Uterus (tissue), 3 donors: ENCODE measurements at regions not wholly inside any gene's neighbourhood (a gene's known extent, or its start where the extent isn't known, plus 50 kb on each side); places are given as distances from the start of the nearest gene placed in this dataset.
"Not testable (repeated sequence)": the region's sequence is repeated elsewhere in the genome, so short reads cannot be mapped to it uniquely, and the experiment has no call there.

Experiments
- DNase-seq, 2 donors: peaks; one replicate each; pipeline ENCODE4 v3.0.0-alpha.2; 2019 to 2020
- H3K27ac ChIP-seq, 2 donors: fragments of 200-600 bp; sonication (generic); 1 replicate in 1 of 2; 2 replicates in 1 of 2; pipeline ENCODE4 v1.5.1; 2016 to 2018
- H3K27me3 ChIP-seq, 2 donors: fragments of 200-600 bp; sonication (generic); one replicate each; pipeline ENCODE4 v1.5.1; 2018 to 2019; ENCODE audit warnings: control low read depth in 1 of 2
- H3K36me3 ChIP-seq, 2 donors: fragments of 200-600 bp; sonication (generic); one replicate each; pipeline ENCODE4 v1.5.1; 2019; ENCODE audit warnings: control low read depth in 1 of 2
- H3K4me1 ChIP-seq, 2 donors: fragments of 200-600 bp; sonication (generic); one replicate each; pipeline ENCODE4 v1.5.1; 2018 to 2019; ENCODE audit warnings: control low read depth in 1 of 2
- H3K4me3 ChIP-seq, 2 donors: fragments of 200-600 bp; sonication (generic); 1 replicate in 1 of 2; 2 replicates in 1 of 2; pipeline ENCODE4 v1.5.1; 2018 to 2019; ENCODE audit warnings: mild to moderate bottlenecking in 1 of 2
- H3K9me3 ChIP-seq, 2 donors: fragments of 200-600 bp; sonication (generic); one replicate each; pipeline ENCODE4 v1.5.1; 2019; ENCODE audit warnings: control low read depth in 1 of 2
- POLR2A ChIP-seq, 2 donors: fragments of 450-650 bp; IDR thresholded peaks; one replicate each; pipeline ENCODE4 v1.6.1; 2016; ENCODE audit warnings: antibody characterized with exemption in 2 of 2, mild to moderate bottlenecking in 1 of 2, moderate library complexity in 1 of 2
- intact Hi-C: fragments of 100-400 bp; cut with DNase I; formaldehyde crosslinking; loops from one replicate; pipeline ENCODE4 v1.15.1; 2023; ENCODE audit warnings: low total_unique reads
- TF ChIP-seq, protein P1 (sequence below), 4 experiments: fragments of 200-600 bp in 2 of 4; fragments of 450-650 bp in 2 of 4; sonication (generic) in 2 of 4; IDR thresholded peaks; one replicate each; pipeline ENCODE4 v1.5.1; 2016 to 2019; ENCODE audit warnings: antibody characterized with exemption in 4 of 4, mild to moderate bottlenecking in 2 of 4, moderate library complexity in 1 of 4
- donor health status: DM: yes; HTN: yes; CAD: no.

DNA sequence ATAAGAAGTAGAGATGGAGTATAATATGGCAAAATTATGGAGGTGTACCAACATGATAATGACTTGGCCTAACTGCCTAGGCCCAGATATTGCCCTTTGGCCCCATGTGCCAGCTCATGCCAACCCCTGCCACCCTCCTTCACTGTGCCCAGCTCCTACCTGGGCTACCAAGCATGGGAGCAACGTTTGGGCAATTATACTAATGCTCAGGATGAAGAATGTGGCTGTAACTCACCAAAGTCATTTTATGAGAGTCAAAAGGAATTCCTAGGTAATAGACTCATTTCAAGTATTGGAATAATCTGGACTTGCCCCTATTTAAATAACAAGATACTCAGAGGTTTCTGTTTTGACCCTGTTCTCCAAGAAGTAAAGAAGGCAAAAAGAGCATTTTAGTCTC lies 240.2 kb upstream of the IL12A start:
- Histone ChIP-seq H3K4me1 (no peaks in the 10 kb centered on the region), H3K9me3 (no peaks in the 10 kb centered on the region), H3K27ac (no peak overlapping the region), H3K27me3 (no peaks in the 10 kb centered on the region), H3K36me3 (no peaks in the 10 kb centered on the region), H3K4me3 (no peak overlapping the region)
- DNase-seq = no peak
- intact Hi-C loops = no loop called here
- TF ChIP-seq, protein P1, sequence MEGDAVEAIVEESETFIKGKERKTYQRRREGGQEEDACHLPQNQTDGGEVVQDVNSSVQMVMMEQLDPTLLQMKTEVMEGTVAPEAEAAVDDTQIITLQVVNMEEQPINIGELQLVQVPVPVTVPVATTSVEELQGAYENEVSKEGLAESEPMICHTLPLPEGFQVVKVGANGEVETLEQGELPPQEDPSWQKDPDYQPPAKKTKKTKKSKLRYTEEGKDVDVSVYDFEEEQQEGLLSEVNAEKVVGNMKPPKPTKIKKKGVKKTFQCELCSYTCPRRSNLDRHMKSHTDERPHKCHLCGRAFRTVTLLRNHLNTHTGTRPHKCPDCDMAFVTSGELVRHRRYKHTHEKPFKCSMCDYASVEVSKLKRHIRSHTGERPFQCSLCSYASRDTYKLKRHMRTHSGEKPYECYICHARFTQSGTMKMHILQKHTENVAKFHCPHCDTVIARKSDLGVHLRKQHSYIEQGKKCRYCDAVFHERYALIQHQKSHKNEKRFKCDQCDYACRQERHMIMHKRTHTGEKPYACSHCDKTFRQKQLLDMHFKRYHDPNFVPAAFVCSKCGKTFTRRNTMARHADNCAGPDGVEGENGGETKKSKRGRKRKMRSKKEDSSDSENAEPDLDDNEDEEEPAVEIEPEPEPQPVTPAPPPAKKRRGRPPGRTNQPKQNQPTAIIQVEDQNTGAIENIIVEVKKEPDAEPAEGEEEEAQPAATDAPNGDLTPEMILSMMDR (IDR thresholded peaks at IDR 0.05) = no peak
- no peak for TF ChIP-seq POLR2A (IDR thresholded peaks at IDR 0.05)

DNA sequence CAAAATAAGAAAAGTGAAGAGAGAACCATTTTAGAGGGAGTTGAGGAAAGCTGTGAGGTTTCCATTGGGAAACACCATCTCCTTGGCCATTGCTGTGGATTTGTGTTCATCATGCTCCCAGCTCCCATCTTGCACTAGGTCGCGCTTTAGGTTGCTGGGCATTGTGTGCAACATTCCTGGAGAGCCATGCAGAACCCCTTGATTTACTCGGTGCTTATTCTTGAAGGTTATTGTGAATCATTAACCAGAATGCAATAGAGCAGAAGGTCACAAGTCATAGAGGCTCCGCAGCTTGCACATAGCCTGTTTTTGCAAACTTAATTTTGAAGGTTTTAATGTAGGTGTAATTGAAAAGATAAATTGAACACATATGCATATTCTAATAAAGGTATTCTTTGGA lies 239.2 kb upstream of the IL12A start:
- no peak for TF ChIP-seq POLR2A (IDR thresholded peaks at IDR 0.05)
- TF ChIP-seq, protein P1 (IDR thresholded peaks at IDR 0.05) = no peak
- intact Hi-C loops = no loop called here
- H3K27ac ChIP-seq = no peak overlapping the region
- H3K4me3 ChIP-seq = no peak overlapping the region
- no peaks in the 10 kb centered on the region for H3K9me3 ChIP-seq
- H3K27me3 ChIP-seq = no peaks in the 10 kb centered on the region
- no peak for DNase-seq
- no peaks in the 10 kb centered on the region for H3K36me3 ChIP-seq
- H3K4me1 ChIP-seq = no peaks in the 10 kb centered on the region

GRCh38 chr3:159751146-159751545 lies 237.5 kb upstream of the IL12A start:
- Histone ChIP-seq H3K9me3 (no peaks in the 10 kb centered on the region), H3K27ac (no peak overlapping the region), H3K36me3 (no peaks in the 10 kb centered on the region), H3K27me3 (no peaks in the 10 kb centered on the region), H3K4me1 (no peaks in the 10 kb centered on the region), H3K4me3 (no peak overlapping the region)
- intact Hi-C loops = no loop called here
- TF ChIP-seq POLR2A (IDR thresholded peaks at IDR 0.05) = no peak
- TF ChIP-seq, protein P1 (IDR thresholded peaks at IDR 0.05) = no peak
- no peak for DNase-seq

DNA sequence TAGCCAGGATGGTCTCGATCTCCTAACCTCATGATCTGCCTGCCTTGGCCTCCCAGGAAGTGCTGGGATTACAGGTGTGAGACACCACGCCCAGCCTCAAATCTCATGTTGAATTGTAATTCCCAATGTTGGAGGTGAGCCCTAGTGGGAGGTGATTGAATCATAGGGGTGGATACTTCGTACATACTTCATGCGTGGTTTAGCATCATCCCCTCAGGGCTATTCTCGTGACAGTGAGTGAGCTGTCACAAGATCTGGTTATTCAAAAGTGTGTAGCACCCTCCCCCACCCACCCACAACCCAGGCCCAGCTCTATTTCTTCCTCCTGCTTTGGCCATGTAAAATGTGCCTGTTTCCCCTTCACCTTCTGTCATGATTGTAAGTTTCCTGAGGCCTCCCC lies 236.9 kb upstream of the IL12A start:
- no peak for DNase-seq
- no peak for TF ChIP-seq POLR2A (IDR thresholded peaks at IDR 0.05)
- TF ChIP-seq, protein P1 (IDR thresholded peaks at IDR 0.05) = no peak
- no peaks in the 10 kb centered on the region for H3K27me3 ChIP-seq
- H3K36me3 ChIP-seq = no peaks in the 10 kb centered on the region
- no peaks in the 10 kb centered on the region for H3K9me3 ChIP-seq
- H3K27ac ChIP-seq = no peak overlapping the region
- intact Hi-C loops = no loop called here
- no peaks in the 10 kb centered on the region for H3K4me1 ChIP-seq
- no peak overlapping the region for H3K4me3 ChIP-seq

- H3K27ac ChIP-seq, H3K27me3 ChIP-seq, H3K9me3 ChIP-seq, DNase-seq, H3K4me3 ChIP-seq, H3K4me1 ChIP-seq, H3K36me3 ChIP-seq, intact Hi-C loops: not testable (repeated sequence)
Observed at GRCh38 chr3:159756279-159757207, 232.1 kb upstream of the IL12A start.
